Upper lobe of right lung (tissue), 1 donor: ENCODE measurements at regions not wholly inside any gene's neighbourhood (a gene's known extent, or its start where the extent isn't known, plus 50 kb on each side); places are given as distances from the start of the nearest gene placed in this dataset.
"Not testable (repeated sequence)": the region's sequence is repeated elsewhere in the genome, so short reads cannot be mapped to it uniquely, and the experiment has no call there.

Experiments used
- ATAC-seq: fragments of 200-7000 bp; cut with Tn5 transposase; one replicate; pipeline ENCODE4 v1.9.1; 2020; ENCODE audit warnings: mild to moderate bottlenecking, moderate library complexity
- DNase-seq: peaks from one replicate; pipeline ENCODE4 v3.0.0-alpha.2; 2020
- H3K27ac ChIP-seq: fragments of 200-600 bp; one replicate; pipeline ENCODE4 v1.8.0; 2022
- H3K27me3 ChIP-seq: fragments of 200-600 bp; one replicate; pipeline ENCODE4 v1.8.0; 2022; ENCODE audit warnings: mild to moderate bottlenecking
- H3K36me3 ChIP-seq: fragments of 200-600 bp; one replicate; pipeline ENCODE4 v1.8.0; 2022
- H3K4me1 ChIP-seq: fragments of 200-600 bp; one replicate; pipeline ENCODE4 v1.8.0; 2022
- H3K4me3 ChIP-seq: fragments of 200-600 bp; one replicate; pipeline ENCODE4 v1.8.0; 2022; ENCODE audit warnings: mild to moderate bottlenecking
- H3K9me3 ChIP-seq: fragments of 200-600 bp; one replicate; pipeline ENCODE4 v1.8.0; 2022
- CTCF ChIP-seq: fragments of 200-600 bp; IDR thresholded peaks from one replicate; pipeline ENCODE4 v1.8.0; 2022; ENCODE audit warnings: antibody characterized with exemption
- intact Hi-C: fragments of 100-400 bp; cut with DNase I; formaldehyde crosslinking; loops from one replicate; pipeline ENCODE4 v1.11.0; 2022
- donor health status: DM: no; HTN: yes; CAD: no; lungs with severe emphysema.

GRCh38 chr4:148914301-148914700 is 472.1 kb upstream of the NR3C2 start:
- no peak for TF ChIP-seq CTCF
- ATAC-seq (no peak), DNase-seq (no peak)
- H3K9me3 ChIP-seq, result no peaks in the 10 kb centered on the region
- H3K27me3 ChIP-seq, result no peaks in the 10 kb centered on the region
- no peaks in the 10 kb centered on the region for H3K4me1 ChIP-seq
- no peaks in the 10 kb centered on the region for H3K36me3 ChIP-seq
- H3K4me3 ChIP-seq, result no peak overlapping the region
- H3K27ac ChIP-seq, result no peak overlapping the region
- intact Hi-C loops, result no loop called here

- ATAC-seq, result no peak
- DNase-seq, result no peak
- Histone ChIP-seq H3K9me3 (peaks cover 5% of the 10 kb centered on the region), H3K27me3 (no peaks in the 10 kb centered on the region), H3K36me3 (no peaks in the 10 kb centered on the region), H3K27ac (no peak overlapping the region), H3K4me1 (no peaks in the 10 kb centered on the region), H3K4me3 (no peak overlapping the region)
- no peak for TF ChIP-seq CTCF
- intact Hi-C loops, result no loop called here
These were observed 461.2 kb upstream of the NR3C2 start for GRCh38 chr4:148903388-148903787.

GRCh38 chr4:148901075-148901705 is 459.0 kb upstream of the NR3C2 start:
- H3K4me3 ChIP-seq, result no peak overlapping the region
- no peaks in the 10 kb centered on the region for H3K27me3 ChIP-seq
- ATAC-seq (no peak), DNase-seq (no peak)
- intact Hi-C loops, result no loop called here
- H3K9me3 ChIP-seq, result peaks cover 11% of the 10 kb centered on the region
- TF ChIP-seq CTCF, result no peak
- H3K4me1 ChIP-seq, result no peaks in the 10 kb centered on the region
- no peaks in the 10 kb centered on the region for H3K36me3 ChIP-seq
- H3K27ac ChIP-seq, result no peak overlapping the region

- H3K4me3 ChIP-seq, H3K27me3 ChIP-seq, intact Hi-C loops, H3K27ac ChIP-seq, DNase-seq, H3K4me1 ChIP-seq, H3K36me3 ChIP-seq, ATAC-seq: not testable (repeated sequence)
- H3K9me3 ChIP-seq, result peaks cover 11% of the 10 kb centered on the region
These were observed 455.9 kb upstream of the NR3C2 start for GRCh38 chr4:148898139-148898538.

- Histone ChIP-seq H3K27ac (no peak overlapping the region), H3K36me3 (no peaks in the 10 kb centered on the region), H3K4me3 (no peak overlapping the region), H3K9me3 (peaks cover 3% of the 10 kb centered on the region), H3K4me1 (no peaks in the 10 kb centered on the region), H3K27me3 (no peaks in the 10 kb centered on the region)
- intact Hi-C loops, result no loop called here
- DNase-seq, result no peak
- no peak for TF ChIP-seq CTCF
- no peak for ATAC-seq
These were observed 450.9 kb upstream of the NR3C2 start for GRCh38 chr4:148893095-148893494.

GRCh38 chr4:148883891-148884290 is 441.7 kb upstream of the NR3C2 start:
- no peak for ATAC-seq

More at GRCh38 chr4:148883891-148884290, 441.7 kb upstream of the NR3C2 start:
- no peak overlapping the region for H3K4me3 ChIP-seq
- no peak overlapping the region for H3K27ac ChIP-seq
- no peak for TF ChIP-seq CTCF
- DNase-seq, result no peak
- H3K36me3 ChIP-seq, result no peaks in the 10 kb centered on the region
- no peaks in the 10 kb centered on the region for H3K4me1 ChIP-seq
- H3K27me3 ChIP-seq, result no peaks in the 10 kb centered on the region
- H3K9me3 ChIP-seq, result no peaks in the 10 kb centered on the region
- intact Hi-C loops, result no loop called here
